HG03558 (cell line): ENCODE measurements at regions not wholly inside any gene's neighbourhood (a gene's known extent, or its start where the extent isn't known, plus 50 kb on each side); places are given as distances from the start of the nearest gene placed in this dataset.

Experiments used
- ATAC-seq: cut with Tn5 transposase; IDR thresholded peaks from one replicate; pipeline ENCODE4 v1.9.1; 2021; ENCODE audit warnings: moderate number of reproducible peaks; ENCODE audit not compliant: unreplicated experiment; ENCODE audit errors: extremely low read depth

DNA sequence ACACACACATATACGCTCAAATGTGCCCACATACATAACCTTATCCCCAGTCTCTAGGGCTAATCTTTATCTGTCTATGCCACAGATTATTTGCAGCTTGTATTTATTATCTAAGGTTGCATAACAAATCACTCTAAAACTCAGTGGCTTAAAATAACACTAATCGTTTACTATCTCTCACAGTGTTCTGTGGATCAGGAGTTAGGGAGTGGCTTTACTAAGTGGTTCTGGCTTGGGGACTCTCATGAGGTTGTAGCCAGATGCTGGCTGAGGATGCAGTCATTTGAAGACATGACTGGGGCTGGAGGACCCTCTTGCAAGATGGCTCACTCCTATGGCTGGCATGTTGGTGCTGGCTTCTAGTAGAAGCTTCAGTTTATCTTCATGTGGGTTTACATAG lies 68.5 kb upstream of the LNX1 start:
- ATAC-seq, result no peak

DNA sequence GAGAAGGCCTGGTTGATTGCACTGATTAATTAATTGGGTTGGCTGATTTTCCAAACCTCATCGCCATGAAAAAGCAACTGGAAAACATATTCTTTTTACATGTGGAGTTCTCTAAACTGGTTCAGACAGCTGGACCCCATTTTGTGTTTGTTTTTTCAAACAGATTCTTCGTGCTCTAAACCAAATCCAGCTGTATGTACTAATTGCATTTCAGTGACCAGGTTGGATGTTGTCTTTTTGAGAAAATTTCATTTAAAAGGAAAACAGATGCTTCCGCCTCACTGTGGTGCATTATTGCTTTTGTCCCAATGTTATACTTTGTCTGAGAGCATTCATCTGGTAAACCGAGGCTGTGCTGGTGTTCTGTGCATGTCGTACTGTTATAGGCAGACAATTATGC lies 67.8 kb upstream of the LNX1 start:
- ATAC-seq, result no peak

DNA sequence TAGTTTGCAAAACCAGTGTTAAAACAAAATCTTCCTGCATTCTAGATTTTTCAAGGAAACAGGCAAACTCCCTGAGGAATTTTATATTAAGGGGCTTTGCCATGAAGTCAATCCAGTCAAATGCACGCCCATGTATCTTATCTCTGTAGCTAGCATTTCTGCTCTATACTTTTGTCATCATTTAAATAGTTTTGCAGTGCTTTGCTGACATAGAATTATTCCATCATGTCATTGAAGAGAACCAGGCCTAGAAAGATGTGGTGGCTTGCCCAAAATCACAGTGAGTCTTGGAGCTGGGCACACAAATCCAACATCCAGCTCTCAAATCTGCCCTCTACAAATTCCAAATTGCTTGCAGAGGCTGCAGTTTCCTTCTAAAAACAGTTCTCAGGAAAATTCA lies 66.7 kb upstream of the LNX1 start:
- no peak for ATAC-seq

DNA sequence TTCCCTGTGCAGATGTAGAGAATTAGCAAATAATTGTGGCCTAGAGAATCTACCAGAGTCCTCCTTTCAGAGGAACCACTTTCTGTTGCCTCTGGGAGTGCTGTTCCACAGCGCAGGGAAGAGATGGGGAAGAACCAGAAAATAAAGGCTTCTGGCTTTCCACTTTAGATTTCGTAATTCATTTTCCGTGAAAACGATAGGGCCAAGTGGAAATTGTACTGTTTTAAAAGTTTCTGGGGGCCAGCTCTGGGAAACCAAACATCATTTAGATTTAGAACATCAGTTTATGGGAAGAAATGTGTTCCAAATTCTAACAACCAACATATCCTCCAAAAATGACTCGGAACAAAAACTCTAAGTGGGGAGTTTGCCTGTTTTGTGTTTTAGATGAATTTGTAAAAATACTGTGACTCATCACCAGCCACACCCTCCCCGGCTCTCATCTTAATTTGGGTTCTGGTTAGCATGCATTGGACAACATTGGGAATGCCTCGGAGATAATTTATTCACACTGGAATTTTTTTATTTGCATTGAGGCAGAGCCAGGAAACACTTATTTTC lies 65.2 kb upstream of the LNX1 start:
- no peak for ATAC-seq

DNA sequence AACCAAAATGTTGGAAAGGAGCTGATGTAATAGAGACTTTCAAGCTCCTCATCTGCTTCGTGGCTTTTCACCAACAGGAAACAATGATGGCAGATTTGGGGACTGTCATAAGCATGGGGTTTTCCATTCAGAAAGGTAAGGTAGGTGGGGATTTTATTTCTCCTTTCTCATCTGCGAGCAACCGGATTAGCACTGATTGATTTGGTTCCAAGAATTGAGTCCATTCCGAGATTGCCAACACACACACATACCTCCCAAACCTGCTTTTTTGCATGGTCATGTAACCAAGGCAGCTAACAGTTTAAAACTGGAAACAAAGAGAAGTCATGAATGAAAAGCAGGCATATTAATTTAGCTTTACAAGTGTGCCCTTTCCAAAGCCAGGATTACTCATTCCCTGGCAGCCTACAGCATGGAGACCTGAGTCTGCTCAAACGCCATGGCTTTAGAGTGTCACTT lies 63.0 kb upstream of the LNX1 start:
- no peak for ATAC-seq

DNA sequence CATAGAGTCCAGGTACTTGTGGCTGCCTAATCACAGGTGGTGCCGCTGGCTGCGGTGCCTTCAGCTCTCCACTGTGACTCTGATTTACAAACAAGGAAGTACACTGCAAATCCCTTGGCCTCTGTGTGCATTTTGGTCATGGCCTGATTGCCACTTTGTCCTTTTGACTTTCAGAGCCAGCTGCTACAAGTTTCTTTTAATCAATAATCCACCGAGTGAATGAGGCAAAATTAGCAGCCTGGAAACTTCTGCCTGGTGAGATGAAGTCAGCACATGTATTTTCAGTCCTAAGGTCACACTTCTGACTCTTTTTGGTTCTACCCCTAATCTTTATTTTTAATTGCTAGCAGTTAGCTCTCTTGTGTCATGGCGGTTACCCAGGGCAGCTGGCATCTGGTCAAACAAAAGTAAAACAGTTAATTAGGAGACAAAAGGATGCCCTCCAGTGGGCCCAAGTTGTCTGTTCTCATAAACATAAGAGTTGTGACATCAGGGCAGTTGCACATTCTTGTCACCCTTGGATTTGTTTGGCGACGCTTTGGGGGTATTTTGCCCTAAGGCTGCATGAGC lies 62.3 kb upstream of the LNX1 start:
- ATAC-seq, result no peak

DNA sequence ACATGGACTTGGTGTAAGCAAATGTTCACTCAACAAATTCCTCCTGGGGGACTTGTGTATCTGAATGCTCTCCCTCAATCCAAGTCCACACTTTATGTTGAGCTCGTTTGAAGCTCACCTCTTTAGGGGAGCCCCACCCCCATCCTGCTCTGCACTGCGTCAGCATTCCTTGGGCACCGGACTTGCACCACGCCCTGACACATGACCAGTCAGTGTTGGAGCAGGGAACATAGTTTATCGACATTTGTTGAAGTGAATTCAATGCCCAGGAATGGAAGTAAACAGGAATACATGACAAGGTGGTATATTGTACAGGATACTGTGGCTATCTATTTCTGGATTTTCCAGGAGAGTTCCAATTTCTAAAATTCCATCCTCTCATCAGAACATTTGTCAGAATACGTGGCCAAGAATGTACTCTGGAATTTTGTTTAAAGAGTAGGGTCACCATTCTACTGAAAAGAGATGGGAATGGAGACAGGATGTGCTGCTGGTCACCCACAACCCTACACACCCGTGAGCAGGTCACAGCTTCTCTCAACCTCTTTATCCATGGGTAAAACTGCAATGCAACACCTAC lies 60.0 kb upstream of the LNX1 start:
- ATAC-seq, result no peak

DNA sequence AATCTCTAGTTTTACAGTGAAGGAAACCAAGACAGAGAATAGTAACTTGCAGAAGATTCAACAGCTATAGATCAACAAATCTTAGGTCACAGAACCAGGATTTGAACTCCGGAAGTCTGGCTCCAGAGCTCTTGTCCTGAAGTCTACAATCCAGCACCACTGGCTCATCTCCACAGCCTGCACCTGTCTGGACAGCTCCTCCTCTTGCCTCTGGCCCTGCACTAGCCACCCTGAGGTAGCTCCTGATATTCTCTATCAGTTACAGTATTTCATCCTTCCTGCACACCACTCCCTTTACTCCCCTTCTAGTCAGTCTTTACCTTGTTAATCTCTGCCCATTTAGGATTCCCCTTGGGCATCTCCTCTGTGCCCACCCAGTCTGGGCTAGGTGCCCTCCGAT lies 58.1 kb upstream of the LNX1 start:
- no peak for ATAC-seq

DNA sequence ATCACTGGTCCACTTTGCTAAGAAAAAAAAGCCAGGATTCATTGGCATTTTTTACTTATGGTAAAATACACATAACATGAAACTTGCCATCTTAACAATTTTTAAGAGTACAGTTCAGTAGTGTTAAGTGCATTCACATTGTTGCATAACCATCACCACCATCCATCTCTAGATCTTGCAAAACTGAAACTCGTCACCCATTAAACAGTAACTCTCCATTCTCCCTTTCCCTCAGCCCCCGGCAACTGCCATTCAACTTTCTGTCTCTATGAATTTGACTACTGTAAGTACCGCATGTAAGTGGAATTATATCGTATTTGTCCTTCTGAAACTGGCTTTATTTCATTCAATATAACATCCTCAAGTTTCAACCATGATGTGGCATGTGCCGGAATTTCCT lies 56.3 kb upstream of the LNX1 start:
- ATAC-seq, result no peak

DNA sequence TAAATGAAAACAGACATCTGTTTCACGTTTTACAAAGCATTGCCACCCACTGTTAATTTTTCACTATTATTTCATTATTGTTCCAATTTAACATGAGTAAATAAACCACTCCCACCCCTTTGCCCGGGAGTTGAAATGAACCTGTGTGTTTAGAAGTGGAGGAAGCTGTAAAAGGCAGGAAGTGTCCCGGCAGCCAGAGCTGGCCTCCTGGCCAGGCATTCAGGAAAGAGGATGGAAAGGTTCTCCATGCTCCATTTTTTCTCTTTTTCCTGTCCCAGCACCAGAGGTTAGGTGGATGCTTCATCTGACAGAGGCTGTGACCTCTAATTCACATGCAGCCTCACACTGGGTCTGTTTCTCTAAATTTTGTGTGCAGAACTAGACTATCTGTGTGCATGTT lies 55.5 kb upstream of the LNX1 start:
- ATAC-seq, result no peak

DNA sequence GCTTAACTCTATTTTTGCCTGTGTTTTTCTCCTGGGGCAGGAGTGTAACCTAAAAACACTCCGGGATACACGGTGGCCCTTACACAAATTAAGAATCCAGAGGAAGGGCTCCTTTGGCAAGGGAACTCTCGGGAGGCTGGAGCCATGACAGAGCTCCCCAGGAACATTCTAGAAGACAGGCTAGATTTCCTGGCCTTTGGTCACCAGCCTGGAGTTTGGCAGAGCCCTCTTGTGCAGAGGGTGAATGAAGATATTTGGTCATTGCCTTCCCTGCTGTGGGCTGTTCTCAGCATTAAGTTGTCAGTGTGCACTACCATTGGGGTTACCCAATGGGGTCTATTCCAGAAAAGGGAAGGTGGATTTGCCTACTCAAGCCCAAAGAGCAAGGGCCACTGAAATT lies 53.8 kb upstream of the LNX1 start:
- ATAC-seq, result no peak

DNA sequence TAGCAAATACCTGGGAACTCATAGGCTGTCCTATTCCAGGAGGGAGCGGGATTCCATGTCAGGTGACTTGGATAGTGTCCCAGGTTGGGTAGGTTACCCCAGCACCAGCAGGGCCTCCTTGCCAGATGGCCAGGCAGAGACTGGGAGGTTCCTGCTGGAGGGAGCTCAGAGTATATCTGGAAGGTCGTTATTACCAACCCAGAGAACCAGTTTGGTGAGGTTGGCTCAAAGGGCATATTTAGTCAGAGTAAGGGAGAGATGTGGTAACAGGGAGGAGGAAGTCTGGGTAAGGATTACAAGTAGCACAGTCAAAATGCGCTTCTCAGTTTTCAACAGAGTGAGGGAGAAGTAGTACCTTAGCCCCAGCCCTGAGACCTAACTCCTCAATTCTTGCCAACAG lies 53.3 kb upstream of the LNX1 start:
- no peak for ATAC-seq
